Right atrium auricular region (tissue), 2 donors: ENCODE measurements at regions not wholly inside any gene's neighbourhood (a gene's known extent, or its start where the extent isn't known, plus 50 kb on each side); places are given as distances from the start of the nearest gene placed in this dataset.

Experiments
- DNase-seq: peaks from one replicate; pipeline ENCODE4 v3.0.0-alpha.2; 2019; ENCODE audit warnings: low spot score
- H3K27ac ChIP-seq, 2 donors: fragments of 200-600 bp; sonication (generic); 1 replicate in 1 of 2; 2 replicates in 1 of 2; pipeline ENCODE4 v1.5.1; 2016 to 2019
- H3K27me3 ChIP-seq, 2 donors: fragments of 200-600 bp; sonication (generic); one replicate each; pipeline versions ENCODE4 v1.5.1 to v1.6.0; 2017 to 2019
- H3K36me3 ChIP-seq: fragments of 200-600 bp; sonication (generic); one replicate; pipeline ENCODE4 v1.5.1; 2016
- H3K4me1 ChIP-seq, 2 donors: fragments of 200-600 bp; sonication (generic); one replicate each; pipeline versions ENCODE4 v1.5.1 to v1.6.0; 2017 to 2019
- H3K4me3 ChIP-seq, 2 donors: fragments of 200-600 bp; sonication (generic); 1 replicate in 1 of 2; 2 replicates in 1 of 2; pipeline ENCODE4 v1.5.1; 2017 to 2019; ENCODE audit warnings: mild to moderate bottlenecking in 1 of 2, moderate library complexity in 1 of 2
- H3K9me3 ChIP-seq, 2 donors: fragments of 200-600 bp; sonication (generic); one replicate each; pipeline ENCODE4 v1.5.1; 2019
- CTCF ChIP-seq, 2 donors: fragments of 200-600 bp; sonication (generic); IDR thresholded peaks; one replicate each; pipeline ENCODE4 v1.5.1; 2019; ENCODE audit warnings: antibody characterized with exemption in 2 of 2

- no peak overlapping the region for H3K4me3 ChIP-seq
- no peak for TF ChIP-seq CTCF (IDR thresholded peaks at IDR 0.05)
- no peak for DNase-seq
- H3K9me3 ChIP-seq = no peaks in the 10 kb centered on the region
- no peaks in the 10 kb centered on the region for H3K36me3 ChIP-seq
- H3K4me1 ChIP-seq = no peaks in the 10 kb centered on the region
- H3K27me3 ChIP-seq = peaks cover 0 to 5% of the 10 kb centered on the region in 2 donors
- H3K27ac ChIP-seq = no peak overlapping the region
These were observed 163.5 kb downstream of the ABHD5 start for GRCh38 chr3:43854283-43854682.

GRCh38 chr3:43854916-43855315 lies 164.2 kb downstream of the ABHD5 start:
- Histone ChIP-seq H3K27ac (no peak overlapping the region), H3K4me1 (no peaks in the 10 kb centered on the region), H3K36me3 (no peaks in the 10 kb centered on the region), H3K9me3 (no peaks in the 10 kb centered on the region), H3K4me3 (no peak overlapping the region), H3K27me3 (peaks cover 0 to 5% of the 10 kb centered on the region in 2 donors)
- DNase-seq = no peak
- no peak for TF ChIP-seq CTCF (IDR thresholded peaks at IDR 0.05)

- H3K27me3 ChIP-seq = peaks cover 0 to 5% of the 10 kb centered on the region in 2 donors
- H3K27ac ChIP-seq = no peak overlapping the region
- H3K36me3 ChIP-seq = no peaks in the 10 kb centered on the region
- no peaks in the 10 kb centered on the region for H3K4me1 ChIP-seq
- H3K4me3 ChIP-seq = no peak overlapping the region
- peak; percentile 65 for DNase-seq
- TF ChIP-seq CTCF (IDR thresholded peaks at IDR 0.05) = peak; percentile 22 to 76
- no peaks in the 10 kb centered on the region for H3K9me3 ChIP-seq
These were observed 165.0 kb downstream of the ABHD5 start for GRCh38 chr3:43855674-43856299.

GRCh38 chr3:43856351-43856750 lies 165.6 kb downstream of the ABHD5 start:
- Histone ChIP-seq H3K27me3 (peaks cover 0 to 5% of the 10 kb centered on the region in 2 donors), H3K4me3 (no peak overlapping the region), H3K9me3 (no peaks in the 10 kb centered on the region), H3K36me3 (no peaks in the 10 kb centered on the region), H3K27ac (no peak overlapping the region), H3K4me1 (no peaks in the 10 kb centered on the region)
- DNase-seq = no peak
- TF ChIP-seq CTCF (IDR thresholded peaks at IDR 0.05) = no peak

- H3K9me3 ChIP-seq = no peaks in the 10 kb centered on the region
- TF ChIP-seq CTCF (IDR thresholded peaks at IDR 0.05) = no peak
- no peaks in the 10 kb centered on the region for H3K4me1 ChIP-seq
- H3K36me3 ChIP-seq = no peaks in the 10 kb centered on the region
- H3K4me3 ChIP-seq = no peak overlapping the region
- no peak overlapping the region for H3K27ac ChIP-seq
- peaks cover 0 to 5% of the 10 kb centered on the region in 2 donors for H3K27me3 ChIP-seq
- no peak for DNase-seq
These were observed 166.0 kb downstream of the ABHD5 start for GRCh38 chr3:43856761-43857160.
